ENCODE measurements at regions not wholly inside any gene's neighbourhood (a gene's known extent, or its start where the extent isn't known, plus 50 kb on each side); places are given as distances from the start of the nearest gene placed in this dataset.

GRCh38 chr11:116511684-116512083 is 261.1 kb downstream of the BUD13 start:
- no peaks in the 10 kb centered on the region for H3K79me2 ChIP-seq (ENCODE audit: control insufficient read depth, low read length)
- TF ChIP-seq CTCF (IDR thresholded peaks at IDR 0.05; ENCODE audit: low read depth, low read length, poor library complexity, severe bottlenecking) (no peak), EZH2phosphoT487 (IDR thresholded peaks at IDR 0.05; ENCODE audit: borderline replicate concordance, low read length) (no peak)
- peaks cover 12% of the 10 kb centered on the region for H3K27me3 ChIP-seq (ENCODE audit: control insufficient read depth, low read length)
- no peaks in the 10 kb centered on the region for H3K9me2 ChIP-seq (replicated peaks; ENCODE audit: control insufficient read depth, low read length)
- no peak overlapping the region for H3K4me3 ChIP-seq (ENCODE audit: low read length)
- no peaks in the 10 kb centered on the region for H3F3A ChIP-seq (ENCODE audit: control insufficient read depth, insufficient read depth)
- H3K4me2 ChIP-seq (ENCODE audit: low read length): no peak overlapping the region
- no peaks in the 10 kb centered on the region for H3K36me3 ChIP-seq (ENCODE audit: control insufficient read depth, low read length)
- H4K20me1 ChIP-seq (ENCODE audit: control insufficient read depth, insufficient read depth, low read depth, low read length): no peaks in the 10 kb centered on the region
- H3K27ac ChIP-seq (ENCODE audit: low read depth, low read length): no peak overlapping the region
- H3K4me1 ChIP-seq (ENCODE audit: control insufficient read depth, low read length): no peaks in the 10 kb centered on the region
- no peaks in the 10 kb centered on the region for H3K9me3 ChIP-seq (ENCODE audit: control insufficient read depth, insufficient read depth, low read length)

- no peaks in the 10 kb centered on the region for H3F3A ChIP-seq (ENCODE audit: control insufficient read depth, insufficient read depth)
- no peaks in the 10 kb centered on the region for H3K4me1 ChIP-seq (ENCODE audit: control insufficient read depth, low read length)
- H4K20me1 ChIP-seq (ENCODE audit: control insufficient read depth, insufficient read depth, low read depth, low read length): no peaks in the 10 kb centered on the region
- H3K27ac ChIP-seq (ENCODE audit: low read depth, low read length): no peak overlapping the region
- H3K9me3 ChIP-seq (ENCODE audit: control insufficient read depth, insufficient read depth, low read length): no peaks in the 10 kb centered on the region
- TF ChIP-seq EZH2phosphoT487 (IDR thresholded peaks at IDR 0.05; ENCODE audit: borderline replicate concordance, low read length) (no peak), CTCF (IDR thresholded peaks at IDR 0.05; ENCODE audit: low read depth, low read length, poor library complexity, severe bottlenecking) (no peak)
- no peak overlapping the region for H3K4me3 ChIP-seq (ENCODE audit: low read length)
- H3K79me2 ChIP-seq (ENCODE audit: control insufficient read depth, low read length): no peaks in the 10 kb centered on the region
- H3K9me2 ChIP-seq (replicated peaks; ENCODE audit: control insufficient read depth, low read length): no peaks in the 10 kb centered on the region
- H3K36me3 ChIP-seq (ENCODE audit: control insufficient read depth, low read length): no peaks in the 10 kb centered on the region
- peaks cover 16% of the 10 kb centered on the region for H3K27me3 ChIP-seq (ENCODE audit: control insufficient read depth, low read length)
- no peak overlapping the region for H3K4me2 ChIP-seq (ENCODE audit: low read length)
These were observed 261.7 kb downstream of the BUD13 start for GRCh38 chr11:116510886-116511650.

- H3K4me1 ChIP-seq (ENCODE audit: control insufficient read depth, low read length): no peaks in the 10 kb centered on the region
- no peak overlapping the region for H3K4me2 ChIP-seq (ENCODE audit: low read length)
- no peak overlapping the region for H3K4me3 ChIP-seq (ENCODE audit: low read length)
- no peak for TF ChIP-seq EZH2phosphoT487 (IDR thresholded peaks at IDR 0.05; ENCODE audit: borderline replicate concordance, low read length)
- no peak for TF ChIP-seq CTCF (IDR thresholded peaks at IDR 0.05; ENCODE audit: low read depth, low read length, poor library complexity, severe bottlenecking)
- H3K79me2 ChIP-seq (ENCODE audit: control insufficient read depth, low read length): no peaks in the 10 kb centered on the region
- H3K27me3 ChIP-seq (ENCODE audit: control insufficient read depth, low read length): peaks cover 19% of the 10 kb centered on the region
- no peaks in the 10 kb centered on the region for H3K9me3 ChIP-seq (ENCODE audit: control insufficient read depth, insufficient read depth, low read length)
- H3K9me2 ChIP-seq (replicated peaks; ENCODE audit: control insufficient read depth, low read length): no peaks in the 10 kb centered on the region
- no peaks in the 10 kb centered on the region for H3F3A ChIP-seq (ENCODE audit: control insufficient read depth, insufficient read depth)
- no peaks in the 10 kb centered on the region for H4K20me1 ChIP-seq (ENCODE audit: control insufficient read depth, insufficient read depth, low read depth, low read length)
- no peaks in the 10 kb centered on the region for H3K36me3 ChIP-seq (ENCODE audit: control insufficient read depth, low read length)
- H3K27ac ChIP-seq (ENCODE audit: low read depth, low read length): no peak overlapping the region
These were observed 262.6 kb downstream of the BUD13 start for GRCh38 chr11:116510166-116510565.

Data from DOHH2 (cell line).